ENCODE measurements at regions not wholly inside any gene's neighbourhood (a gene's known extent, or its start where the extent isn't known, plus 50 kb on each side); places are given as distances from the start of the nearest gene placed in this dataset.

- TF ChIP-seq POLR2AphosphoS5 (IDR thresholded peaks at IDR 0.05; ENCODE audit: low read depth), result no peak
- TF ChIP-seq, protein P1, sequence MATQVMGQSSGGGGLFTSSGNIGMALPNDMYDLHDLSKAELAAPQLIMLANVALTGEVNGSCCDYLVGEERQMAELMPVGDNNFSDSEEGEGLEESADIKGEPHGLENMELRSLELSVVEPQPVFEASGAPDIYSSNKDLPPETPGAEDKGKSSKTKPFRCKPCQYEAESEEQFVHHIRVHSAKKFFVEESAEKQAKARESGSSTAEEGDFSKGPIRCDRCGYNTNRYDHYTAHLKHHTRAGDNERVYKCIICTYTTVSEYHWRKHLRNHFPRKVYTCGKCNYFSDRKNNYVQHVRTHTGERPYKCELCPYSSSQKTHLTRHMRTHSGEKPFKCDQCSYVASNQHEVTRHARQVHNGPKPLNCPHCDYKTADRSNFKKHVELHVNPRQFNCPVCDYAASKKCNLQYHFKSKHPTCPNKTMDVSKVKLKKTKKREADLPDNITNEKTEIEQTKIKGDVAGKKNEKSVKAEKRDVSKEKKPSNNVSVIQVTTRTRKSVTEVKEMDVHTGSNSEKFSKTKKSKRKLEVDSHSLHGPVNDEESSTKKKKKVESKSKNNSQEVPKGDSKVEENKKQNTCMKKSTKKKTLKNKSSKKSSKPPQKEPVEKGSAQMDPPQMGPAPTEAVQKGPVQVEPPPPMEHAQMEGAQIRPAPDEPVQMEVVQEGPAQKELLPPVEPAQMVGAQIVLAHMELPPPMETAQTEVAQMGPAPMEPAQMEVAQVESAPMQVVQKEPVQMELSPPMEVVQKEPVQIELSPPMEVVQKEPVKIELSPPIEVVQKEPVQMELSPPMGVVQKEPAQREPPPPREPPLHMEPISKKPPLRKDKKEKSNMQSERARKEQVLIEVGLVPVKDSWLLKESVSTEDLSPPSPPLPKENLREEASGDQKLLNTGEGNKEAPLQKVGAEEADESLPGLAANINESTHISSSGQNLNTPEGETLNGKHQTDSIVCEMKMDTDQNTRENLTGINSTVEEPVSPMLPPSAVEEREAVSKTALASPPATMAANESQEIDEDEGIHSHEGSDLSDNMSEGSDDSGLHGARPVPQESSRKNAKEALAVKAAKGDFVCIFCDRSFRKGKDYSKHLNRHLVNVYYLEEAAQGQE (IDR thresholded peaks at IDR 0.05; ENCODE audit: unreplicated experiment), result no peak
- no peak for TF ChIP-seq EZH2 (IDR thresholded peaks at IDR 0.05; ENCODE audit: low read depth, unreplicated experiment)
- TF ChIP-seq CTCF (conservative IDR thresholded peaks at IDR 0.05; ENCODE audit: low read depth in 2 of 2), result no peak
- no peak for TF ChIP-seq STAT1 (IDR thresholded peaks at IDR 0.05; ENCODE audit: unreplicated experiment)
- TF ChIP-seq EZH2phosphoT487 (IDR thresholded peaks at IDR 0.05; ENCODE audit: unreplicated experiment), result no peak
- no peak for TF ChIP-seq JUNB (IDR thresholded peaks at IDR 0.05; ENCODE audit: unreplicated experiment)
Observed at GRCh38 chr5:2139478-2139877, 256.8 kb upstream of the IRX4 start.

All from GM23338 (cell line).